Peyer's patch (tissue), 4 donors: ENCODE measurements at regions not wholly inside any gene's neighbourhood (a gene's known extent, or its start where the extent isn't known, plus 50 kb on each side); places are given as distances from the start of the nearest gene placed in this dataset.

Source experiments
- DNase-seq, 3 donors: peaks; one replicate each; pipeline ENCODE4 v3.0.0-alpha.2; 2017 to 2019
- H3K27ac ChIP-seq, 4 donors: fragments of 200-600 bp; sonication (generic); one replicate each; pipeline ENCODE4 v1.5.1; 2016 to 2019
- H3K27me3 ChIP-seq, 2 donors: fragments of 200-600 bp; sonication (generic); one replicate each; pipeline ENCODE4 v1.5.1; 2019
- H3K36me3 ChIP-seq, 3 donors: fragments of 200-600 bp; sonication (generic); one replicate each; pipeline ENCODE4 v1.5.1; 2016 to 2019
- H3K4me1 ChIP-seq, 4 donors: fragments of 200-600 bp; sonication (generic); one replicate each; pipeline ENCODE4 v1.5.1; 2016 to 2019
- H3K4me3 ChIP-seq, 4 donors: fragments of 200-600 bp; sonication (generic); 1 replicate in 3 of 4; 2 replicates in 1 of 4; pipeline ENCODE4 v1.5.1; 2016 to 2019; ENCODE audit warnings: mild to moderate bottlenecking in 1 of 4
- H3K9me3 ChIP-seq, 4 donors: fragments of 200-600 bp; sonication (generic); one replicate each; pipeline ENCODE4 v1.5.1; 2016 to 2019; ENCODE audit warnings: mild to moderate bottlenecking in 1 of 4
- CTCF ChIP-seq, 6 experiments: fragments of 450-650 bp in 4 of 6; fragments of 200-600 bp in 2 of 6; sonication (generic) in 1 of 6; IDR thresholded peaks; one replicate each; pipeline ENCODE4 v1.5.1; 2017 to 2019; ENCODE audit warnings: antibody characterized with exemption in 6 of 6, mild to moderate bottlenecking in 3 of 6, moderate library complexity in 1 of 6
- POLR2A ChIP-seq, 2 donors: fragments of 450-650 bp; IDR thresholded peaks; one replicate each; pipeline ENCODE4 v1.5.1; 2017; ENCODE audit warnings: antibody characterized with exemption in 2 of 2, mild to moderate bottlenecking in 2 of 2, moderate library complexity in 2 of 2

GRCh38 chr4:136000246-136000645, 1532.0 kb downstream of the PCDH18 start:
- no peak overlapping the region for H3K27ac ChIP-seq
- no peaks in the 10 kb centered on the region for H3K27me3 ChIP-seq
- H3K36me3 ChIP-seq = no peaks in the 10 kb centered on the region
- no peaks in the 10 kb centered on the region for H3K9me3 ChIP-seq
- no peak for TF ChIP-seq CTCF (IDR thresholded peaks at IDR 0.05)
- no peak for DNase-seq
- H3K4me3 ChIP-seq = no peak overlapping the region
- no peaks in the 10 kb centered on the region for H3K4me1 ChIP-seq

- Histone ChIP-seq H3K9me3 (no peaks in the 10 kb centered on the region), H3K4me1 (no peaks in the 10 kb centered on the region), H3K27ac (no peak overlapping the region), H3K36me3 (no peaks in the 10 kb centered on the region), H3K4me3 (no peak overlapping the region), H3K27me3 (no peaks in the 10 kb centered on the region)
- DNase-seq = no peak
- TF ChIP-seq POLR2A (IDR thresholded peaks at IDR 0.05) = no peak
Measured at GRCh38 chr4:135994360-135994759, 1537.9 kb downstream of the PCDH18 start.

DNA sequence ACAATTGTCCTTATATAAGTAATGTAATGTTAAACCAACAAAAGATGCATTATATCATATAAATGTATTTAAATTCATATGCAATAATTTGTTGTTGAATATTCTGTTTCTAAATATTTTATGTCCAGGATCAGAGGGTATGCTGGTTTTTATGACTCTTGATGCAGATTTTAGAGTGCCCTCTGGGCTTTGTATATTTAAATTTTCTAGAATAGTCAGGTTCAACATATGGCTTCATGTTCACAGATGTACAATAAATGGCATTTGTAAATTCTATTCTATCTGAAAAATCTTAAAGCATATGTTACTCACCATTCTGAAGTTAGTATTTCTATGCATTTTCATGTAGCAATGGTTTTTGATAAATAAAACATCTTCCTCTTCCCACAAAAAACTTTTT, 1555.4 kb downstream of the PCDH18 start:
- H3K36me3 ChIP-seq = no peaks in the 10 kb centered on the region
- no peaks in the 10 kb centered on the region for H3K4me1 ChIP-seq
- TF ChIP-seq CTCF (IDR thresholded peaks at IDR 0.05) = no peak
- no peak for TF ChIP-seq POLR2A (IDR thresholded peaks at IDR 0.05)
- DNase-seq = no peak
- no peak overlapping the region for H3K27ac ChIP-seq
- H3K27me3 ChIP-seq = no peaks in the 10 kb centered on the region
- no peak overlapping the region for H3K4me3 ChIP-seq
- no peaks in the 10 kb centered on the region for H3K9me3 ChIP-seq

GRCh38 chr4:135966936-135967335, 1565.4 kb downstream of the PCDH18 start:
- no peak for DNase-seq
- Histone ChIP-seq H3K4me3 (no peak overlapping the region), H3K4me1 (no peaks in the 10 kb centered on the region), H3K36me3 (no peaks in the 10 kb centered on the region), H3K9me3 (no peaks in the 10 kb centered on the region), H3K27ac (no peak overlapping the region), H3K27me3 (no peaks in the 10 kb centered on the region)
- TF ChIP-seq POLR2A (IDR thresholded peaks at IDR 0.05) = no peak
- no peak for TF ChIP-seq CTCF (IDR thresholded peaks at IDR 0.05)

DNA sequence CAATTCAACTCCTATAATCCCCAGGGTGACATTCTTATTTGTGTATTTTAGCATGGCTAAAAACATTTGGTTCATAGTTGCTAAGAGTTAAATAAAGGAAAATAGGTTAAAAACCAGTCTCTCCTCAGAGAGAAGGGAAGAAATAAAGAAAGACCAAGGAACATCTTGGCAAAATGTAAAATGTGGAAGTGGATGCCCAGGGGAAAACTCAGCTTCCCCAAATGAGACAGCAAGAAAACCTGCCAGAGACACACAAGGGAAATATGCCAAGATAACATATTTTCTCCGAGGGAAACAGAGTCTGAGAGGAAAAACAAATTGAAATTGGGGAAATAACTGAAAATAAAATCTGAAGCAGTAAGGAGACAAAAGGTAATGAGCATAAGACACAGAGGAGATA, 1569.3 kb downstream of the PCDH18 start:
- H3K27ac ChIP-seq = no peak overlapping the region
- TF ChIP-seq POLR2A (IDR thresholded peaks at IDR 0.05) (no peak), CTCF (IDR thresholded peaks at IDR 0.05) (no peak)
- H3K9me3 ChIP-seq = no peaks in the 10 kb centered on the region

GRCh38 chr4:135949931-135950330, 1582.4 kb downstream of the PCDH18 start:
- Histone ChIP-seq H3K4me1 (no peaks in the 10 kb centered on the region), H3K27ac (no peak overlapping the region), H3K27me3 (no peaks in the 10 kb centered on the region), H3K9me3 (peaks cover 0 to 7% (median 0%) of the 10 kb centered on the region in 4 donors), H3K36me3 (no peaks in the 10 kb centered on the region), H3K4me3 (no peak overlapping the region)
- TF ChIP-seq POLR2A (IDR thresholded peaks at IDR 0.05) (no peak), CTCF (IDR thresholded peaks at IDR 0.05) (no peak)
- DNase-seq = no peak

More for the DNA sequence above, 1569.3 kb downstream of the PCDH18 start:
- Histone ChIP-seq H3K27me3 (no peaks in the 10 kb centered on the region), H3K4me3 (no peak overlapping the region), H3K36me3 (no peaks in the 10 kb centered on the region), H3K4me1 (no peaks in the 10 kb centered on the region)
- no peak for DNase-seq
